ACHN (cell line): ENCODE measurements at regions not wholly inside any gene's neighbourhood (a gene's known extent, or its start where the extent isn't known, plus 50 kb on each side); places are given as distances from the start of the nearest gene placed in this dataset.
"Not testable (repeated sequence)": the region's sequence is repeated elsewhere in the genome, so short reads cannot be mapped to it uniquely, and the experiment has no call there.

Source experiments
- DNase-seq: peaks from one replicate; pipeline ENCODE4 v3.0.0-alpha.2; 2015
- in situ Hi-C: cut with HindIII; loops from 2 replicates; pipeline ENCODE4 v1.10.0; 2017; ENCODE audit warnings: low sequenced_read_pairs, low pct_ligation_motif_present, low pct_unique_long_range_greater_than_20kb

- in situ Hi-C loops: no loop called here
Measured at GRCh38 chr2:16104949-16105668, 164.8 kb downstream of the MYCN start.

GRCh38 chr2:16104315-16104948 is 164.1 kb downstream of the MYCN start:
- in situ Hi-C loops: no loop called here
- DNase-seq: no peak

More at GRCh38 chr2:16104949-16105668, 164.8 kb downstream of the MYCN start:
- DNase-seq: no peak

GRCh38 chr2:16103614-16104314 is 163.4 kb downstream of the MYCN start:
- in situ Hi-C loops: no loop called here
- no peak for DNase-seq

- DNase-seq: no peak
- in situ Hi-C loops: no loop called here
Measured at GRCh38 chr2:16102976-16103380, 162.6 kb downstream of the MYCN start.

- DNase-seq: no peak
- in situ Hi-C loops: no loop called here
Measured at GRCh38 chr2:16102358-16102975, 162.1 kb downstream of the MYCN start.

- no peak for DNase-seq
- in situ Hi-C loops: no loop called here
Measured at GRCh38 chr2:16101196-16101595, 160.8 kb downstream of the MYCN start.

GRCh38 chr2:16100006-16100405 is 159.7 kb downstream of the MYCN start:
- in situ Hi-C loops: no loop called here

GRCh38 chr2:16099326-16099725 is 159.0 kb downstream of the MYCN start:
- in situ Hi-C loops: no loop called here

More at GRCh38 chr2:16100006-16100405, 159.7 kb downstream of the MYCN start:
- no peak for DNase-seq

GRCh38 chr2:16096962-16097361 is 156.6 kb downstream of the MYCN start:
- in situ Hi-C loops: no loop called here
- DNase-seq: no peak

More at GRCh38 chr2:16099326-16099725, 159.0 kb downstream of the MYCN start:
- DNase-seq: no peak

GRCh38 chr2:16095483-16095882 is 155.1 kb downstream of the MYCN start:
- DNase-seq, in situ Hi-C loops: not testable (repeated sequence)

- in situ Hi-C loops: no loop called here
- DNase-seq: no peak
Measured at GRCh38 chr2:16094811-16095210, 154.5 kb downstream of the MYCN start.

- in situ Hi-C loops: no loop called here
- DNase-seq: no peak
Measured at GRCh38 chr2:16093639-16094529, 153.5 kb downstream of the MYCN start.

- DNase-seq: no peak
- in situ Hi-C loops: no loop called here
Measured at GRCh38 chr2:16092861-16093638, 152.7 kb downstream of the MYCN start.

- in situ Hi-C loops: no loop called here
- no peak for DNase-seq
Measured at GRCh38 chr2:16091576-16092282, 151.4 kb downstream of the MYCN start.

- DNase-seq: no peak
- in situ Hi-C loops: no loop called here
Measured at GRCh38 chr2:16090650-16091575, 150.6 kb downstream of the MYCN start.

GRCh38 chr2:16089491-16089890 is 149.1 kb downstream of the MYCN start:
- in situ Hi-C loops, DNase-seq: not testable (repeated sequence)
